ENCODE measurements at regions not wholly inside any gene's neighbourhood (a gene's known extent, or its start where the extent isn't known, plus 50 kb on each side); places are given as distances from the start of the nearest gene placed in this dataset.

DNA sequence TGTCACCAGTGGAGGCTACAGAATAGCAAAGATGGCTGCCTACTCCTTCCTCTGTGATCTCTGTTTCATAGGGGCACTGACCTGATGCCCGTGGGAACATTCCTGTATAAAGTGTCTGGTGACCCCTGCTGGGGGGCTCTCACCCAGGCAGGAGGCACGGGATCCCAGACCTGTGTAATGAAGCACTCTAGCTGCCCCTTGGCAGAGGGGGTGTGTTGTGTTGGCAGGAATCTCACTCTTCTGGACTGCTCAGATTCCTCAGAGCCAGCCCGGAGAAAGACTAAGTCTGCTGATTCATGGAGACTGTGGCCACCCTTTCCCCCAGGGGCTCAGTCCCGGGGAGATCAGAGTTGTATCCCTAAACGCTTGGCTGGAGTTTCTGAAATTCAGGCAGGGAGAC is 648.3 kb downstream of the SPRY1 start:
- no peak overlapping the region for H3K27ac ChIP-seq
- TF ChIP-seq ZFX (IDR thresholded peaks at IDR 0.05) = no peak
- TF ChIP-seq CTCF (conservative IDR thresholded peaks at IDR 0.05) = no peak

GRCh38 chr4:124046190-124046589 is 649.6 kb downstream of the SPRY1 start:
- TF ChIP-seq CTCF (conservative IDR thresholded peaks at IDR 0.05) (no peak), ZFX (IDR thresholded peaks at IDR 0.05) (no peak)
- no peak overlapping the region for H3K27ac ChIP-seq

DNA sequence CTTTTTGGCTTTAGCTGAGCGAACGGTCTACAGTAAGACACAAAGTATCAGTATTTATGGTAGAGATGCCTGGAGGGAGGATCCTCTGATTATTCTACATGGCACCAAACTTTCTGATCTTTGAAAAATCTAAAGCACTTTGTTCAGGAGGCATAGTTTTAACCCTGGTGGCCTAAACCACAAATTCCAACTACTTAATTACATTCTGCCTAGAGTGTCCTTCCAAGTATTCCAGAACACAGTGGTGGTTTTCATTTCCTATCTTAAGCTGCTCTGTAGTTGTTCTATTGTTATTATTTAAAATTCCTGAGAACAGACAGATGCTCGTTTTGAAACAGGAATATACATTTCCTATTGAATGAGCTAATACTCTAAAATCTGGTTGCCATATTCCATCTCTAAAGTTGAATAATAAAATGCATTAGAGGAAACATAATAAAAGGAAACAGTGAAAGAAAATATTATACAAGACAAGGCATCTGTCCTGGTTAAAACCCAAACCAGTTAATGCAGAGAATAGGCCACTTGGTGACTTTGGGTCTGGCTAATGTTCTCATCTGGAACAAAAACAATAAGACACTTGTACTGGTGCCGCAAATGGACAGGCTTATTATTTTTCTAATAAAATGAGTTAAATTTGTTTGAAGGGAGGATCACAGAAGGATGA is 657.4 kb downstream of the SPRY1 start:
- no peak overlapping the region for H3K27ac ChIP-seq
- TF ChIP-seq ZFX (IDR thresholded peaks at IDR 0.05) (no peak), CTCF (conservative IDR thresholded peaks at IDR 0.05) (no peak)

GRCh38 chr4:124055336-124055735 is 657.2 kb downstream of the ANKRD50 start:
- no peak for TF ChIP-seq CTCF (conservative IDR thresholded peaks at IDR 0.05)
- no peak for TF ChIP-seq ZFX (IDR thresholded peaks at IDR 0.05)

DNA sequence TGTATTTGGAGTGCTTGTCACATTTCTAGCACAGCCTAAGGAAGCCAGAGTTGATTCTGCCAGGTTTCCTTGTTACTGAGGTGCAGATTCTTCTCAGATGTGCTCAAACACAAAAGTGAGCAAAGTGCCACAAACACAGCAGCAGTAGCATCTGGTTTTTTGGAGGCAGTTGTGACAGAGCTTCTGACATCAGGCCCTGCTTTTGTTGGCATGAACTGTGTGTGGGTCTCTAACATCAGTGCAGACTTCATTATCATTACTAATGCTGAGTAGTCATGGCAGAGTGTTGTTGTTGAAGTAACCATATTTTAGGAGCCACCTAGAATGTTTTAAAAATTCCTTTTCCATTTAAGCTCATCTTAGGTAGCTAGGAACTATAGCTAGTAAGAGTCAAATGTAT is 656.6 kb downstream of the ANKRD50 start:
- TF ChIP-seq ZFX (IDR thresholded peaks at IDR 0.05) (no peak), CTCF (conservative IDR thresholded peaks at IDR 0.05) (no peak)
- no peak overlapping the region for H3K27ac ChIP-seq

More at GRCh38 chr4:124055336-124055735, 657.2 kb downstream of the ANKRD50 start:
- H3K27ac ChIP-seq = no peak overlapping the region

- H3K27ac ChIP-seq = no peak overlapping the region
- TF ChIP-seq CTCF (conservative IDR thresholded peaks at IDR 0.05) = no peak
- TF ChIP-seq ZFX (IDR thresholded peaks at IDR 0.05) = no peak
These were observed 652.1 kb downstream of the ANKRD50 start for GRCh38 chr4:124060261-124060918.

GRCh38 chr4:124061413-124061812 is 651.1 kb downstream of the ANKRD50 start:
- TF ChIP-seq CTCF (conservative IDR thresholded peaks at IDR 0.05) (no peak), ZFX (IDR thresholded peaks at IDR 0.05) (no peak)
- H3K27ac ChIP-seq = no peak overlapping the region
